Left ventricle myocardium inferior (tissue), 1 donor: ENCODE measurements at regions not wholly inside any gene's neighbourhood (a gene's known extent, or its start where the extent isn't known, plus 50 kb on each side); places are given as distances from the start of the nearest gene placed in this dataset.

Experiments
- DNase-seq: peaks from one replicate; pipeline ENCODE4 v3.0.0-alpha.2; 2020
- H3K27ac ChIP-seq: fragments of 200-600 bp; replicated peaks from 2 replicates; pipeline ENCODE4 v1.8.0; 2021
- H3K27me3 ChIP-seq: fragments of 200-600 bp; 2 replicates; pipeline ENCODE4 v1.8.0; 2021; ENCODE audit warnings: low read depth
- H3K36me3 ChIP-seq: fragments of 200-600 bp; 2 replicates; pipeline ENCODE4 v1.8.0; 2021
- H3K4me1 ChIP-seq: fragments of 200-600 bp; 2 replicates; pipeline ENCODE4 v1.8.0; 2021
- H3K4me3 ChIP-seq: fragments of 200-600 bp; 2 replicates; pipeline ENCODE4 v1.8.0; 2021; ENCODE audit warnings: mild to moderate bottlenecking, moderate library complexity
- H3K9me3 ChIP-seq: fragments of 200-600 bp; replicated peaks from 2 replicates; pipeline ENCODE4 v1.8.0; 2021
- intact Hi-C: fragments of 100-400 bp; cut with micrococcal nuclease; formaldehyde crosslinking; loops from one replicate; pipeline ENCODE4 v1.11.0; 2022
- TF ChIP-seq, protein P1 (sequence below): fragments of 200-600 bp; IDR thresholded peaks from 2 replicates; pipeline ENCODE4 v1.8.0; 2021; ENCODE audit warnings: antibody characterized with exemption, mild to moderate bottlenecking, borderline replicate concordance
- donor health status: DM: no; HTN: yes; CAD: no; lungs with severe emphysema.

DNA sequence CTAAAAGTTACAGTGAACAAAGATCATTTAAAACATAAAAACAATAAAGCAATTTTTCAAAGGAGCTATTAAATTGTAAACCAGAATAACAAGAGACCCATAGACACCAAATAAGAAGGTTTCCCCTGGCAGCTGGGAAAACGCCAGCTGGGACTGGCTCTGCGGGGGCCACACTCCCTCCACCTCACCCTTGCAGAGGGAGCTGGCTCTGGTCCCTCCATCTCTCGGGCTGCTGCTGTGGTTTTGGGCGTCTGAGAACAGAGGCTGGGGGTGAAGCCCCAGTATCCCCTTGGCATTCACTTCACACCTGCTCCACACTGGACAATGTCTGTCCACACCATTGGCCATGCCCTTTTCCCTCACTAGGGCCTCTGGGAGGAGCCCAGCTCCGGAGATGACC, 62.1 kb upstream of the OTOS start:
- H3K9me3 ChIP-seq, result peaks cover 5% of the 10 kb centered on the region
- no peak overlapping the region for H3K4me3 ChIP-seq
- DNase-seq, result no peak
- peaks cover 41% of the 10 kb centered on the region for H3K27me3 ChIP-seq
- intact Hi-C loops, result no loop called here
- H3K4me1 ChIP-seq, result no peaks in the 10 kb centered on the region
- TF ChIP-seq, protein P1, sequence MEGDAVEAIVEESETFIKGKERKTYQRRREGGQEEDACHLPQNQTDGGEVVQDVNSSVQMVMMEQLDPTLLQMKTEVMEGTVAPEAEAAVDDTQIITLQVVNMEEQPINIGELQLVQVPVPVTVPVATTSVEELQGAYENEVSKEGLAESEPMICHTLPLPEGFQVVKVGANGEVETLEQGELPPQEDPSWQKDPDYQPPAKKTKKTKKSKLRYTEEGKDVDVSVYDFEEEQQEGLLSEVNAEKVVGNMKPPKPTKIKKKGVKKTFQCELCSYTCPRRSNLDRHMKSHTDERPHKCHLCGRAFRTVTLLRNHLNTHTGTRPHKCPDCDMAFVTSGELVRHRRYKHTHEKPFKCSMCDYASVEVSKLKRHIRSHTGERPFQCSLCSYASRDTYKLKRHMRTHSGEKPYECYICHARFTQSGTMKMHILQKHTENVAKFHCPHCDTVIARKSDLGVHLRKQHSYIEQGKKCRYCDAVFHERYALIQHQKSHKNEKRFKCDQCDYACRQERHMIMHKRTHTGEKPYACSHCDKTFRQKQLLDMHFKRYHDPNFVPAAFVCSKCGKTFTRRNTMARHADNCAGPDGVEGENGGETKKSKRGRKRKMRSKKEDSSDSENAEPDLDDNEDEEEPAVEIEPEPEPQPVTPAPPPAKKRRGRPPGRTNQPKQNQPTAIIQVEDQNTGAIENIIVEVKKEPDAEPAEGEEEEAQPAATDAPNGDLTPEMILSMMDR, result no peak
- H3K27ac ChIP-seq, result no peak overlapping the region
- no peaks in the 10 kb centered on the region for H3K36me3 ChIP-seq

DNA sequence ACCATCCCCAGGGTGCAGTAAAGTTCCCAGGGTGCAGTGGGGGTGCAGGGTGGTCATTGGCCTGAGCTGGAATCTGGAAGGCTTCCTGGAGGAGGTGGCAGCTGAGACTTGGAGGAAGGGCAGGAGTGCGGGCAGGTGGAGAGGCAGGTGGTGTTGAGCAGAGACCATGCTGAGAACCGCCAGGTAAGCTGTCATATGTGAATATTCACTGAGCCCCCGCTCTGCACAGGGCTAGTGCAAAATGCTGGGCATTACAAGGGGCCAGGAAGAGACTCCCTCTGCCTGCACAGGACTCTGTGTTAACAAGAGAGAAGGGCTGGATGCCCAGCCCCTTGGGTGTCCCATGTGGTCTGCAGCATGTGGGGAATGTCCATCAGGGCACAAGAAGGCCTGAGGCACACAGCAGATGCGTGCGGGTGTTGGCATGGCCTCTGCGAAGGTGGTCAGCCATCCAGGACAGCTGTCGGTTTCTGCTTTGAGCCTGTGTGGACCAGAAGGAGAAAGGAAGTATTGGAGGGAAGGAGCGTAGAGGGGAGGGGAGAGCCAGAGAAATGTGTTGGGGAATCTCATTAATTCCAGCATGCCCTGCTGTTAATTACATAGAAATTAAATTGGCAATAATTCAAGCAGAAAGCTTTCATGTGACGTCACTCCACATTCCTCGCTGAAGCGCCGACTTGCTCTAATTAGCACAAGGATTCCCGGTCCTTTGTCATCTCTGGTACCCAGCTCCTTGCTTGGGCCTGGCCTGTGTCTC, 62.8 kb upstream of the OTOS start:
- Histone ChIP-seq H3K27me3 (peaks cover 41% of the 10 kb centered on the region), H3K27ac (no peak overlapping the region), H3K4me1 (no peaks in the 10 kb centered on the region), H3K36me3 (no peaks in the 10 kb centered on the region), H3K4me3 (no peak overlapping the region), H3K9me3 (peaks cover 5% of the 10 kb centered on the region)
- TF ChIP-seq, protein P1, result no peak
- intact Hi-C loops, result no loop called here
- no peak for DNase-seq

DNA sequence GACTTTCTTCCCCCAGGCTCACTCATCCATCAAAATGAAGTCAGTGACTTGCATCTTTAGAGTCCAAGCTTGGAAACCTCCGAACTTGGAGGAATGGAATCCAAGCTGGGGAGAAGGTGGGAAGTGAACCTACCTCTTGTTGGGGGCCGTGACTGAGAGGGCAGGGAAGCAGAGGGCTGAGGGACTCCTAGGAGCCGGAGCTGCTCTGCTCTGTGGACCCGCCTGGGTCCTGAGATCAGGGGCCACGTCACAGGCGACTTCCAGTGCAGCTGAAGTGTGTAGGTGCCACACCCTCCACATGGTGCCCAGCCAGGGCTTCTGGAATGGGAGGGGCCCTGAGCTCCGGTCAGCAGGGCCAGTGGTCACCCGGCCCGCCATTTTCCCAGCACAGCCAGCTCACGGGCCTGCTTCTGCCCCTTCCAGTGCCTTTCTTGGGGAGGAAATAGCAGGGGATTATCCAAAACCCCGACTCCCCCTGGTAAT, 63.4 kb upstream of the OTOS start:
- Histone ChIP-seq H3K4me3 (no peak overlapping the region), H3K27me3 (peaks cover 41% of the 10 kb centered on the region), H3K36me3 (no peaks in the 10 kb centered on the region), H3K9me3 (peaks cover 5% of the 10 kb centered on the region), H3K4me1 (no peaks in the 10 kb centered on the region), H3K27ac (no peak overlapping the region)
- TF ChIP-seq, protein P1, result no peak
- intact Hi-C loops, result no loop called here
- DNase-seq, result no peak

DNA sequence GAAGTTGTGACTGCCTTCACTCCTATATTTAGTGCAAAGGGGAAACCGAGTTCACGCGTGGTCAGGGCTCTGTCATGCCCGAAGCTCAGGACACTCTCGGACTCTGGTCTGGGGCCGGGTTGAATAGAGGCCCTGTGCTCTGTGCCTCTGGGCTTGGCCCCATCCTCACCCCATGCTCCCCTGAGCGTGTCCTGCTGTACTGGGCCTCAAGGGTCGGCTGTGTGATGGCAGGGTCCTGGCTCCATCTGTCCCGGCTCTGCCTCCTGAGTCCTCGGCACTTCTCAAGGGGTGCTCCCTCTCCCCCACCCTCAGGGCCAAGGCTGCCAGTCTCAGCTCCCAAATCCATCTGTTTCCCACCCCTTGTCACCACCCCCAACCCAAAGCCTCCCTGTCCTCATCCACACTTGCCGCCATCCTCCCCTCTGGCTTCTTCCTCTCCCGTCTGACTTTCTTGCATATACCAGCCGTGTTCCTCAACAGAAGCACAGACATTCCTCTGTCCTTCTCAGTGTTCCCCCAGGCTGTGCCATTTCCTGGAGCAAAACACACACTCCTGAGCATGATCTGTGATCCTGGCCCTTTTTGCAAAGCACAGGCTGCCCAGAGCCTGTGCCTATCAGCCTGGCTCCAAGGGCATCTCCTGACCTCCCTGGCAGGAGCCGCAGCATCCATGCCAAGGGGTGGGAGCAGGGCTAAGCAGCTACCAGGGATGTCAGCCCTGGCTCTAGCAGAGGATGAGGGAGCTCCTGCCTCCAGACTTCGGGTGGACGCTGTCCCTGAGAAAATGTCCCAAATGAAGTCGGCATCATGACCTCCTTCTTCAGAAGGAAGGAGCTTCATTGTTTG, 64.2 kb upstream of the OTOS start:
- TF ChIP-seq, protein P1, result no peak
- DNase-seq, result peak; percentile 34
- H3K27ac ChIP-seq, result no peak overlapping the region
- H3K4me1 ChIP-seq, result no peaks in the 10 kb centered on the region
- intact Hi-C loops, result no loop called here
- H3K27me3 ChIP-seq, result peaks cover 33% of the 10 kb centered on the region
- peaks cover 5% of the 10 kb centered on the region for H3K9me3 ChIP-seq
- H3K4me3 ChIP-seq, result no peak overlapping the region
- no peaks in the 10 kb centered on the region for H3K36me3 ChIP-seq

DNA sequence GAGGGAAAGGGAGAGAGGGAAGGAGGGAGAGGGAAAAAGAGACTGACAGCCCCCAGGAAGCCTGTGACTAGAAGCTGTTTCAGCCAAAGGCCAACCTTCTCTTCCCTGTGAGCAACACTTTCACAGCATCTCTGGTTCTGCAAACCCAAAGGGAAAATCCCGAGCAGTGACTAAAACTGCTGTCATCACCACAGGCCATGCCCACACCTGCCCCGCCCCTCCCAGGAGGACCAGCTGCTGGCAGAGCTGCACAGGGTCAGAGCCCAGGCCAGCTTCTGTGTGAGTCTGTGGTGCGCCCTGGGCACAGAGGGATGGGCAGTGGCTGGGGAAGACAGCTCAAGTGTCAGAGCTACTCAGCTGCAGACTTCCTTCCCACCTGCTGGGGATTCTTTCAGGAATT, 64.9 kb upstream of the OTOS start:
- Histone ChIP-seq H3K9me3 (peaks cover 5% of the 10 kb centered on the region), H3K27ac (no peak overlapping the region), H3K36me3 (no peaks in the 10 kb centered on the region), H3K4me1 (no peaks in the 10 kb centered on the region), H3K4me3 (no peak overlapping the region), H3K27me3 (peaks cover 32% of the 10 kb centered on the region)
- intact Hi-C loops, result no loop called here
- TF ChIP-seq, protein P1, result no peak
- no peak for DNase-seq
